ENCODE measurements at regions not wholly inside any gene's neighbourhood (a gene's known extent, or its start where the extent isn't known, plus 50 kb on each side); places are given as distances from the start of the nearest gene placed in this dataset.
"Not testable (repeated sequence)": the region's sequence is repeated elsewhere in the genome, so short reads cannot be mapped to it uniquely, and the experiment has no call there.

DNA sequence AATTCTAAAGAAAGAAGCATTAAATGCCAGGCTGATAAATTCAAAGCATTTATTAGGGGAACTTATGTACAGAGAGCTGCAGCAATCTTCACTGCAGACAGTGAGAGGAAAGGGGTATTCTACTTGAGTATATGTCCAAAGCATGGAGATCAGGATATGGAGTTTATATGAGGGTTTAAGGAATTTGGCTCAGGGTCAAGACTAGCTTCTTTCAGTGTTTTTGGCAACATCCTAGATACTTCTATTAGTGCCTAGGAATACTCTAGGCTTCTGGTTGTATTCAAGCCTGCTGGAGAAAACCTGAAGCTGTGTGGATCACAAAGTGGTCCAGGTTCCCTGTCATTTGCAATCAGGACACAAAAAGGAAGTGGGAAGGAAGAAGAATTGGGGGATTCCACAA, 194.6 kb downstream of the CETN3 start:
- no peak overlapping the region for H3K4me3 ChIP-seq (ENCODE audit: low read depth, low read length)
- no peak overlapping the region for H3K27ac ChIP-seq (ENCODE audit: low read depth, low read length)
- no peaks in the 10 kb centered on the region for H3K9me3 ChIP-seq (ENCODE audit: control insufficient read depth, insufficient read depth, low read length)
- POLR2A ChIA-PET: no interaction called here
- TF ChIP-seq CTCF (IDR thresholded peaks at IDR 0.05; ENCODE audit: low read depth, low read length): no peak
- DNase-seq (ENCODE audit: low read depth, low spot score): no peak
- no peaks in the 10 kb centered on the region for H3K27me3 ChIP-seq (ENCODE audit: control insufficient read depth, insufficient read depth, low read length)
- CTCF ChIA-PET: no interaction called here

DNA sequence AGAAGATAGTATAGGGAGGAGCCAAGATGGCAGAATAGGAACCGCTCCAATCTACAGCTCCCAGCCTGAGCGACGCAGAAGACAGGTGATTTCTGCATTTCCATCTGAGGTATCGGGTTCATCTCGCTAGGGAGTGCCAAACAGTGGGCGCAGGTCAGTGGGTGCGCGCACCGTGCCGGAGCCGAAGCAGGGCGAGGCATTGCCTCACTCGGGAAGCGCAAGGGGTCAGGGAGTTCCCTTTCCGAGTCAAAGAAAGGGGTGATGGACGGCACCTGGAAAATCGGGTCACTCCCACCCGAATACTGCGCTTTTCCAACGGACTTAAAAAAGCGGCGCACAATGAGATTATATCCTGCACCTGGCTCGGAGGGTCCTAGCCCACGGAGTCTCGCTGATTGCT, 201.2 kb downstream of the CETN3 start:
- POLR2A ChIA-PET; DNase-seq (ENCODE audit: low read depth, low spot score); CTCF ChIA-PET; H3K4me3 ChIP-seq (ENCODE audit: low read depth, low read length); H3K27ac ChIP-seq (ENCODE audit: low read depth, low read length); H3K9me3 ChIP-seq (ENCODE audit: control insufficient read depth, insufficient read depth, low read length); H3K27me3 ChIP-seq (ENCODE audit: control insufficient read depth, insufficient read depth, low read length): not testable (repeated sequence)

- H3K27ac ChIP-seq (ENCODE audit: low read depth, low read length): no peak overlapping the region
- POLR2A ChIA-PET: no interaction called here
Observed at GRCh38 chr5:90201923-90202322, 207.6 kb downstream of the CETN3 start.

DNA sequence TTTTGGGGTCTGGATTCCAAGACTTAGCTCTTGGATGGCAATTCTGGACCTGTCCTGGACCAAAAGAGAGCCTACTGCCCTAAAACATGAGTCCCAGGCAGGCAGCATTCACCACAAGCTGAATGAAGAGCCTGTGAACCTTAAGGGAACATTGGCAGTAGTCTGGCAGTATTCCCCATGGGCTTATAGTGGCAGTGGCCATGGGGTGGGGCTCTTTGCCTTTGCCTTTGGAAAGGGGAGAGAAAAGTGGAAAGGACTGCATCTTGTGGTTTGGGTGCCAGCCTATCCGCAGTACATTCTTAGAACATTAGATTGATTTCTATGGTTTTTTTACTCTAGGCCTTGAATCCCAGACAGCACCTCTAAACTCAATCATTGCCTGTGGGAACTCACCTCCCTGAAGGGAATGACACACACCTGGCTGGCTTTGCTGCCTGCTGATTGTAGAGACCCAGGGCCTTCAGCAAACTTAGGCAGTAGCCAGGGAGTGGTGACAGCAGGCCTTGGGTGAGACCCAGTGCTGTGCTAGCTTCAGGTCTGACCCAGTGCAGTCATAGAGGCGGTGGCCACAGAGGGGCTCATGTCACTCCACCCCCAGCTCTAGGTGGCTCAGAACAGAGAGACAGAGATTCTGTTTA, 216.3 kb downstream of the CETN3 start:
- Histone ChIP-seq H3K4me3 (ENCODE audit: low read depth, low read length) (no peak overlapping the region), H3K27ac (ENCODE audit: low read depth, low read length) (no peak overlapping the region), H3K9me3 (ENCODE audit: control insufficient read depth, insufficient read depth, low read length) (no peaks in the 10 kb centered on the region), H3K27me3 (ENCODE audit: control insufficient read depth, insufficient read depth, low read length) (no peaks in the 10 kb centered on the region)
- ChIA-PET POLR2A (no interaction called here), CTCF (no interaction called here)
- no peak for TF ChIP-seq CTCF (IDR thresholded peaks at IDR 0.05; ENCODE audit: low read depth, low read length)
- DNase-seq (ENCODE audit: low read depth, low spot score): no peak

More at GRCh38 chr5:90201923-90202322, 207.6 kb downstream of the CETN3 start:
- TF ChIP-seq CTCF (IDR thresholded peaks at IDR 0.05; ENCODE audit: low read depth, low read length): no peak
- CTCF ChIA-PET: no interaction called here
- H3K9me3 ChIP-seq (ENCODE audit: control insufficient read depth, insufficient read depth, low read length): no peaks in the 10 kb centered on the region
- no peak for DNase-seq (ENCODE audit: low read depth, low spot score)
- no peak overlapping the region for H3K4me3 ChIP-seq (ENCODE audit: low read depth, low read length)
- H3K27me3 ChIP-seq (ENCODE audit: control insufficient read depth, insufficient read depth, low read length): no peaks in the 10 kb centered on the region

- ChIA-PET POLR2A (no interaction called here), CTCF (no interaction called here)
- no peak overlapping the region for H3K4me3 ChIP-seq (ENCODE audit: low read depth, low read length)
- no peak for TF ChIP-seq CTCF (IDR thresholded peaks at IDR 0.05; ENCODE audit: low read depth, low read length)
- no peaks in the 10 kb centered on the region for H3K9me3 ChIP-seq (ENCODE audit: control insufficient read depth, insufficient read depth, low read length)
- H3K27me3 ChIP-seq (ENCODE audit: control insufficient read depth, insufficient read depth, low read length): no peaks in the 10 kb centered on the region
- no peak for DNase-seq (ENCODE audit: low read depth, low spot score)
- no peak overlapping the region for H3K27ac ChIP-seq (ENCODE audit: low read depth, low read length)
Observed at GRCh38 chr5:90191352-90192045, 218.1 kb downstream of the CETN3 start.

All from AG04450 (cell line).